ENCODE measurements at regions not wholly inside any gene's neighbourhood (a gene's known extent, or its start where the extent isn't known, plus 50 kb on each side); places are given as distances from the start of the nearest gene placed in this dataset.

- intact Hi-C loops (cut with DNase I): no loop called here
- H3K4me3 ChIP-seq: no peak overlapping the region
- no peaks in the 10 kb centered on the region for H3K27me3 ChIP-seq (replicated peaks; ENCODE audit: insufficient read depth)
- H3K4me1 ChIP-seq (replicated peaks): no peaks in the 10 kb centered on the region
- TF ChIP-seq POLR2AphosphoS5 (IDR thresholded peaks at IDR 0.05): no peak
- TF ChIP-seq CTCF (IDR thresholded peaks at IDR 0.05): no peak
- no peak for TF ChIP-seq POLR2A (IDR thresholded peaks at IDR 0.05)
- no peaks in the 10 kb centered on the region for H3K9me3 ChIP-seq
- no peak for DNase-seq (ENCODE audit: low spot score)
- no peak overlapping the region for H3K27ac ChIP-seq
- H3K36me3 ChIP-seq: no peaks in the 10 kb centered on the region
Observed at GRCh38 chr10:8206882-8207281, 152.4 kb downstream of the GATA3 start.

GRCh38 chr10:8211631-8212030 lies 157.1 kb downstream of the GATA3 start:
- Histone ChIP-seq H3K9me3 (no peaks in the 10 kb centered on the region), H3K4me1 (replicated peaks) (no peaks in the 10 kb centered on the region), H3K4me3 (no peak overlapping the region), H3K27me3 (replicated peaks; ENCODE audit: insufficient read depth) (no peaks in the 10 kb centered on the region), H3K27ac (no peak overlapping the region), H3K36me3 (no peaks in the 10 kb centered on the region)
- intact Hi-C loops (cut with DNase I): no loop called here
- 91% methylated on average over 4 of the region's 4 CpGs for WGBS
- no peak for DNase-seq (ENCODE audit: low spot score)
- TF ChIP-seq CTCF (IDR thresholded peaks at IDR 0.05) (no peak), POLR2AphosphoS5 (IDR thresholded peaks at IDR 0.05) (no peak), POLR2A (IDR thresholded peaks at IDR 0.05) (no peak)

- Histone ChIP-seq H3K36me3 (no peaks in the 10 kb centered on the region), H3K9me3 (no peaks in the 10 kb centered on the region), H3K27ac (no peak overlapping the region), H3K27me3 (replicated peaks; ENCODE audit: insufficient read depth) (no peaks in the 10 kb centered on the region), H3K4me3 (no peak overlapping the region), H3K4me1 (replicated peaks) (no peaks in the 10 kb centered on the region)
- TF ChIP-seq POLR2AphosphoS5 (IDR thresholded peaks at IDR 0.05) (no peak), POLR2A (IDR thresholded peaks at IDR 0.05) (no peak), CTCF (IDR thresholded peaks at IDR 0.05) (no peak)
- intact Hi-C loops (cut with DNase I): no loop called here
- WGBS: 96% methylated on average over 2 of the region's 2 CpGs
- DNase-seq (ENCODE audit: low spot score): no peak
Observed at GRCh38 chr10:8213735-8214134, 159.2 kb downstream of the GATA3 start.

- 98% methylated on average over 4 of the region's 4 CpGs for WGBS
- no peak overlapping the region for H3K27ac ChIP-seq
Observed at GRCh38 chr10:8214587-8214986, 160.1 kb downstream of the GATA3 start.

More at GRCh38 chr10:8214587-8214986, 160.1 kb downstream of the GATA3 start:
- H3K4me3 ChIP-seq: no peak overlapping the region
- H3K4me1 ChIP-seq (replicated peaks): no peaks in the 10 kb centered on the region
- intact Hi-C loops (cut with DNase I): no loop called here
- TF ChIP-seq POLR2A (IDR thresholded peaks at IDR 0.05): no peak
- TF ChIP-seq POLR2AphosphoS5 (IDR thresholded peaks at IDR 0.05): no peak
- TF ChIP-seq CTCF (IDR thresholded peaks at IDR 0.05): no peak
- H3K27me3 ChIP-seq (replicated peaks; ENCODE audit: insufficient read depth): no peaks in the 10 kb centered on the region
- no peaks in the 10 kb centered on the region for H3K9me3 ChIP-seq
- no peaks in the 10 kb centered on the region for H3K36me3 ChIP-seq
- no peak for DNase-seq (ENCODE audit: low spot score)
